ENCODE measurements at regions not wholly inside any gene's neighbourhood (a gene's known extent, or its start where the extent isn't known, plus 50 kb on each side); places are given as distances from the start of the nearest gene placed in this dataset.

GRCh38 chr11:29943347-29943746, 73.5 kb downstream of the KCNA4 start:
- Histone ChIP-seq H3K79me2 (ENCODE audit: insufficient read depth, low read length) (no peaks in the 10 kb centered on the region), H3K4me1 (ENCODE audit: insufficient read depth, low read length, poor library complexity, severe bottlenecking) (no peaks in the 10 kb centered on the region), H3K4me3 (ENCODE audit: low read length, poor library complexity, severe bottlenecking) (no peak overlapping the region), H4K20me1 (ENCODE audit: insufficient read depth, low read length, poor library complexity, severe bottlenecking) (no peaks in the 10 kb centered on the region), H3K27me3 (ENCODE audit: insufficient read depth, low read length, poor library complexity, severe bottlenecking) (no peaks in the 10 kb centered on the region), H3K9me3 (ENCODE audit: insufficient read depth, low read depth, low read length) (peaks cover 8% of the 10 kb centered on the region; the same call in 1 of the 2 replicates), H2AFZ (ENCODE audit: low read length) (no peak overlapping the region), H3K9ac (ENCODE audit: low read depth, low read length, poor library complexity, severe bottlenecking) (no peak overlapping the region), H3F3A (ENCODE audit: low read depth) (no peaks in the 10 kb centered on the region), H3K36me3 (ENCODE audit: insufficient read depth, low read length) (no peaks in the 10 kb centered on the region), H3K9me2 (replicated peaks; ENCODE audit: low read depth, low read length) (no peaks in the 10 kb centered on the region), H3K4me2 (ENCODE audit: low read depth, low read length, poor library complexity, severe bottlenecking) (no peak overlapping the region)
- no peak for TF ChIP-seq EZH2phosphoT487 (IDR thresholded peaks at IDR 0.05; ENCODE audit: borderline replicate concordance)
- TF ChIP-seq CTCF (conservative IDR thresholded peaks at IDR 0.05; ENCODE audit: low read length) = no peak

GRCh38 chr11:29937526-29937925, 79.3 kb downstream of the KCNA4 start:
- no peak overlapping the region for H3K4me3 ChIP-seq (ENCODE audit: low read length, poor library complexity, severe bottlenecking)
- H3K9me3 ChIP-seq (ENCODE audit: insufficient read depth, low read depth, low read length) = peaks cover 6% of the 10 kb centered on the region; the same call in 1 of the 2 replicates
- H3K27me3 ChIP-seq (ENCODE audit: insufficient read depth, low read length, poor library complexity, severe bottlenecking) = no peaks in the 10 kb centered on the region
- no peaks in the 10 kb centered on the region for H3K36me3 ChIP-seq (ENCODE audit: insufficient read depth, low read length)
- H3K9ac ChIP-seq (ENCODE audit: low read depth, low read length, poor library complexity, severe bottlenecking) = no peak overlapping the region
- no peaks in the 10 kb centered on the region for H3K79me2 ChIP-seq (ENCODE audit: insufficient read depth, low read length)
- no peaks in the 10 kb centered on the region for H3K4me1 ChIP-seq (ENCODE audit: insufficient read depth, low read length, poor library complexity, severe bottlenecking)
- H4K20me1 ChIP-seq (ENCODE audit: insufficient read depth, low read length, poor library complexity, severe bottlenecking) = no peaks in the 10 kb centered on the region
- H3K9me2 ChIP-seq (replicated peaks; ENCODE audit: low read depth, low read length) = no peaks in the 10 kb centered on the region
- no peak for TF ChIP-seq CTCF (conservative IDR thresholded peaks at IDR 0.05; ENCODE audit: low read length)
- H3K4me2 ChIP-seq (ENCODE audit: low read depth, low read length, poor library complexity, severe bottlenecking) = no peak overlapping the region
- no peaks in the 10 kb centered on the region for H3F3A ChIP-seq (ENCODE audit: low read depth)
- no peak overlapping the region for H2AFZ ChIP-seq (ENCODE audit: low read length)

GRCh38 chr11:29934115-29934638, 82.7 kb downstream of the KCNA4 start:
- H3K36me3 ChIP-seq (ENCODE audit: insufficient read depth, low read length) = no peaks in the 10 kb centered on the region
- H3K27me3 ChIP-seq (ENCODE audit: insufficient read depth, low read length, poor library complexity, severe bottlenecking) = no peaks in the 10 kb centered on the region
- no peak overlapping the region for H3K4me3 ChIP-seq (ENCODE audit: low read length, poor library complexity, severe bottlenecking)
- TF ChIP-seq EZH2phosphoT487 (IDR thresholded peaks at IDR 0.05; ENCODE audit: borderline replicate concordance) = no peak
- no peak for TF ChIP-seq CTCF (conservative IDR thresholded peaks at IDR 0.05; ENCODE audit: low read length)
- H3F3A ChIP-seq (ENCODE audit: low read depth) = no peaks in the 10 kb centered on the region
- no peaks in the 10 kb centered on the region for H3K4me1 ChIP-seq (ENCODE audit: insufficient read depth, low read length, poor library complexity, severe bottlenecking)
- no peaks in the 10 kb centered on the region for H3K9me2 ChIP-seq (replicated peaks; ENCODE audit: low read depth, low read length)
- H3K79me2 ChIP-seq (ENCODE audit: insufficient read depth, low read length) = no peaks in the 10 kb centered on the region
- H3K9me3 ChIP-seq (ENCODE audit: insufficient read depth, low read depth, low read length) = peaks cover 6% of the 10 kb centered on the region; the same call in 1 of the 2 replicates
- no peak overlapping the region for H2AFZ ChIP-seq (ENCODE audit: low read length)
- no peak overlapping the region for H3K9ac ChIP-seq (ENCODE audit: low read depth, low read length, poor library complexity, severe bottlenecking)
- no peaks in the 10 kb centered on the region for H4K20me1 ChIP-seq (ENCODE audit: insufficient read depth, low read length, poor library complexity, severe bottlenecking)
- no peak overlapping the region for H3K4me2 ChIP-seq (ENCODE audit: low read depth, low read length, poor library complexity, severe bottlenecking)

All from Loucy (cell line).